HG03135 (cell line): ENCODE measurements at regions not wholly inside any gene's neighbourhood (a gene's known extent, or its start where the extent isn't known, plus 50 kb on each side); places are given as distances from the start of the nearest gene placed in this dataset.
"Not testable (repeated sequence)": the region's sequence is repeated elsewhere in the genome, so short reads cannot be mapped to it uniquely, and the experiment has no call there.

Experiments used
- ATAC-seq: cut with Tn5 transposase; IDR thresholded peaks from one replicate; pipeline ENCODE4 v1.9.1; 2021; ENCODE audit warnings: mild to moderate bottlenecking, moderate library complexity; ENCODE audit not compliant: unreplicated experiment

- no peak for ATAC-seq
These were observed 134.6 kb upstream of the BOD1L1 start for GRCh38 chr4:13762130-13762529.

DNA sequence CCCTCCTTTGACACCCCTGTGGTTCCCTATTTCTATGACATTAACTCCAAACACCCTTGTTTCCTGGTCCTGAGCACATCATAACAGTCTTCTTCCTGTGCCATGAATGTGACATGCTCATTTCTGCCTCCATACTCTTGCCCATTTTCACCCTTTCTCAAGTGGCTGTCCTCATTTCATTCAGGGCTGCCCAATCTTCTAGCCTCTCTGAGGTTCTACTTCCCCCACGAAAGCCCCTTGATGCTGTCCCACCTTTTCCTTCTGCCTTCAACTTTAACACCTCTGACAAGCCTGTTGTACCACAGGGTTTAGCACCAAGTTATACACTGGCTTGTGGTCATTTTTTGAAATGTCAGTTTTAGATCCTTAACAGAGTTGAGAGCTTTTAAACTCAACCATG is 136.2 kb upstream of the BOD1L1 start:
- ATAC-seq, result no peak

- ATAC-seq, result no peak
These were observed 138.0 kb upstream of the BOD1L1 start for GRCh38 chr4:13765539-13765938.

DNA sequence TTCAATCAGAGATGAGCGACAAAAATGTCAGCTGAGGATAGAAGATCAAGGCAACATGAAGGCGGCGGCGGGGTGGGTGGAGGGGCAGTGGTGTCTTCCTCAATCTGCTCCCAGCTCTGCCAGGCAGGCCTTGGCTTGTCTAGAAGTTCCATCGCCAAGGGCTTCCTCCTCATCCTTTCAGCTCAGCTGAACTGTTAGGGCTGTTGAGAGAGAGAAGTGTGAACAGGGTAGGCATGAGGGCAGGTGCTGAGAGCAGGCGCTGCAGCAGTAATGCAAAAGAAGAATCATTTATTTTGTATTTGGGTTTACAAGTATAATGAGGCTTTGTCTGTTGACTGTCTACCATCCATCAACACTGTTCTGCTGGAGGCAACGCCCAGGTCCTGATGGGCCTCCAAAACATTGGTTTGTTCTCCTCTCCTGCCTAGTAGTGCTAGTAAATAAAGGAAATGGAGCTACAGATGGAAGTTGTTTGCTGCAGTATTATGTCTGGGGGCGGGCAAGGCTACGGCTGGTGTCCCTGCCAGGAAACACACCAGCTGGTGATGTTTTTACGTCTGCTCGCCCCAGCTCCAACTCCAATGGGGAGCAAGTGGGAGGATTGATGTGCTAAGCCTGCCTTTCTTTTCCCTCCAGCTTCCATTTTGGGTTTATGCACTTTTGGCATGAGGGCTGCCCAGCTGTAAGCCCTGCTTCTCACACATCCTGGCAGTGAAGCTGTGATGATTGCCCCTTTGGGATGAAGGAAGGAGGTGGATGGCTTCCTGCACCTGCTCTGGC is 139.4 kb upstream of the BOD1L1 start:
- no peak for ATAC-seq

DNA sequence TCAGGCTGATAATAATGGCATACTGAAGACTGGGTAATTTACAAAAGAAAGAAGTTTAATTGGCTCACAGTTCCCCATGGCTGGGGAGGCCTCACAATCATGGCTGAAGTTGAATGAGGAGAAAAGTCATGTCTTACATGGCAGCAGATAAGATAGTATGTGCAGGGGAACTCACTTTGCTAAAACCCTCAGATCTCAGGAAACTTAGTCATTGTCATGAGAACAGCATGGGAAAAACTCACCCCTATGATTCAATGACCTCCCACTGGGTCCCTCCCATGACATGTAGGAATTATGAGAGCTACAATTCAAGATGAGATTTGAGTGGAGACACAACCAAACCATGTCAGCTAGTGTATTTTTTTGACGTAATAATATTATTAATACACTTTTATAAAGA is 149.8 kb upstream of the BOD1L1 start:
- ATAC-seq, result no peak

DNA sequence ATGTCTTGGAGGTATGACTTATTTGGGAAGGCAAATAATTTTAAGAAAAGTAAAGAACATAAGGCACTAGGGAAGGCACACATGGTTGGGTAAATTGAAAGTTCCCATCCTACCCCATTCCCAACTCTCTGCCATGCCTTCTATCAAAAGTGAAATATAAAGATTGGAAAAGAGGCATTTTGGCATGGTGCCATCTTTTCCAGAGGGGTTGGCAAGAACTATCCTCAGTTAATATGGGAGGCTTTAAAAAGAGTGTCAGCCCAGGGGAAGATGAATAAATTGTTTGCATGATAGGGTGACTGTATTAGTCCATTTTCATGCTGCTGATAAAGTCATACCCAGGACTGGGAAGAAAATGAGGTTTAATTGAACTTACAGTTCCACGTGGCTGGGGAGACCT is 150.8 kb upstream of the BOD1L1 start:
- ATAC-seq, result no peak

- no peak for ATAC-seq
These were observed 154.7 kb upstream of the BOD1L1 start for GRCh38 chr4:13782231-13782630.

- ATAC-seq, result no peak
These were observed 156.4 kb upstream of the BOD1L1 start for GRCh38 chr4:13783800-13784411.

- ATAC-seq, result no peak
These were observed 165.6 kb upstream of the BOD1L1 start for GRCh38 chr4:13793020-13793710.

- ATAC-seq, result no peak
These were observed 167.5 kb upstream of the BOD1L1 start for GRCh38 chr4:13794819-13795565.

- ATAC-seq, result no peak
These were observed 169.5 kb upstream of the BOD1L1 start for GRCh38 chr4:13797061-13797460.

DNA sequence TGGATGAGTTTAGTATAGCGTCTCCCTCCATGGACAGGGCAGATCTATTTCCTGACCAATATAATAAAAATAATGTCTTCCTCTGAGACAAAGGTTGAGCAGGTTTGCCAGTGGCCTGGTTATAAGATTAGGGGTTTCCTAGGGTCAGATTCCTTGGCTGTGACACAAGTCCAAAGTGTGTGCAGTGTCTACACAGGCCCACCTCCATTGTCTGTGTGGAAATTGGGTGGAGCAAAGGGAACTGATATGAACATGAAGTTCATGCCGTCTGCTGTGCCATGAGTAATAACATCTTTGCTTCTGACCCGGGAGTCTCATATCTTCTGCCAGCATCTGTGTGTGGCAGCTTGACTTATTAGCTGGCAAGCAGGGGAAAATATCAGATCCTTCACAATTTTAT is 187.7 kb upstream of the BOD1L1 start:
- ATAC-seq, result no peak

DNA sequence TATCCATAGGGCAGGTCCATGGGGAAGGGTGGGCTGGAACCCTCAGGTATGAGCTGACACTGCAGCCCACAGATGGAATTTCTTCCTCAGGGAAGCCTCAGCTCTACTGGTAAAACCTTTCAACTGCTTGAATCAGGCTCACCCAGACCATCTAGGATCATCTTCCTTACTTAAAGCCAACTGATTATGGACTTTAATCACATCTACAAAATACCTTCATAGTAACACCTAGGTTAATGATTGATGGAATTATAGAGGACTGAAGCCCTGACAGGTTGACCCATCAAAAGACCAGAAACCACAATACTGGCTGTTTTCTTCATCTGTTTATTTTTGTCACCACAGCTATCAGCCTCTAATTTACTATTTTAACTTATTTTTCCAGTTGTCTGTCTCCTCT is 188.9 kb upstream of the BOD1L1 start:
- ATAC-seq, result no peak

DNA sequence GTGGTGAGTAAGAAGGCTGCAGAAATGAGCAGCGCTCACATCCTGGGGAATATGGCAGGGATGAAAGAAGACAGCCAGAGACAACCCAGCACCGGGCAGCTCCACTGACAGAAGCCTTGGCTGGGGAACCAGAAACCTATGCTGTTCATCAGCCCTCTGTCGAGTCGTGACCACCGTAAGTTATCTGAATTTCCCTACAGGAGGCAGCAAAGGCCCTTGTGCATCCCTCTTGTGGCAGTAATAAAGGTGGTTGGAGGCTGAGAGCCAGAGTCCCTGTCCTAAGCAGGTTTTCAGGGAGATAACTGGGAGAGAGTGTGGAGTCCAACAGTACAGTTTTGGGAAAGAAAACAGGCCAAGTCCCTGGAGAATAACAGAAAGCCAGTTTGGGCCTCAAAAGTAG is 194.0 kb upstream of the BOD1L1 start:
- no peak for ATAC-seq

GRCh38 chr4:13825822-13826221 is 198.3 kb upstream of the BOD1L1 start:
- ATAC-seq, result not testable (repeated sequence)

DNA sequence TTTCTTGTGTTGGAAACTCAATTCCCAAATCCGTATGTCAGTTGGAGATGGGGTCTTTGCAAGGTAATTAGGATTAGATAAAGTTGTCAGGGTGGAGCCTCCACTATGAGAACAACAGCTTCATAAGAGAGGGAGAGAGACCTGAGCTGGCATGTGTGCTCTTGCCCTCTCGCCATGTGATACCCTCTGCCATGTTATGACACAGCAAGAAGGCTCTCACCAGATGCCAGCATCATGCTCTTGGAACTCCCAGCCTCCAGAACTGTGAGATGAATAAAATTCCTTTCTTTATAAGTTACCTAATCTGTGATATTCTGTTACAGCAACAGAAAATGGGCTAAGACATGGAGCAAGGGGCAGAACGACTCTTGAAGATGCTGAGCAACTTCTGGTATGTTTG is 201.9 kb upstream of the BOD1L1 start:
- ATAC-seq, result no peak

DNA sequence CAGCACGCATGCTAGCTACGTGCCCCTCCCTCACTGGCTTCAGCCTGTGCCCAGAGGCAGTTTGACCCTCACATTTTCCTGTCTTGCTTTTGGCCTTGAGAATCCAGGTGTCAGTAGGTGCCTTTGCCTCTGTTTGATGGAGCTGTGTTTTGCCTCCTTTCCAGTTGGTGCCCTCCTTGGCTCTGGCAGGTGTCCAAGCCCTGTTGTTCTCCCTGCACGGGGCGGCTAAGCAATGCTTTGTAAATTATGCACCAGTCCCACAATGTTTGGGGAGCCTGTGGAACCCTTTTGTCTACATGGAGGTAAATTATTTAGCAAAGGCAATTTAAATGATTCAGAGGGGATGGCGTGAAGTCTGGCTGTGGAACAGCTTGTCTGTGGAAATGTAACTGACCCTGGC is 202.9 kb upstream of the BOD1L1 start:
- no peak for ATAC-seq

DNA sequence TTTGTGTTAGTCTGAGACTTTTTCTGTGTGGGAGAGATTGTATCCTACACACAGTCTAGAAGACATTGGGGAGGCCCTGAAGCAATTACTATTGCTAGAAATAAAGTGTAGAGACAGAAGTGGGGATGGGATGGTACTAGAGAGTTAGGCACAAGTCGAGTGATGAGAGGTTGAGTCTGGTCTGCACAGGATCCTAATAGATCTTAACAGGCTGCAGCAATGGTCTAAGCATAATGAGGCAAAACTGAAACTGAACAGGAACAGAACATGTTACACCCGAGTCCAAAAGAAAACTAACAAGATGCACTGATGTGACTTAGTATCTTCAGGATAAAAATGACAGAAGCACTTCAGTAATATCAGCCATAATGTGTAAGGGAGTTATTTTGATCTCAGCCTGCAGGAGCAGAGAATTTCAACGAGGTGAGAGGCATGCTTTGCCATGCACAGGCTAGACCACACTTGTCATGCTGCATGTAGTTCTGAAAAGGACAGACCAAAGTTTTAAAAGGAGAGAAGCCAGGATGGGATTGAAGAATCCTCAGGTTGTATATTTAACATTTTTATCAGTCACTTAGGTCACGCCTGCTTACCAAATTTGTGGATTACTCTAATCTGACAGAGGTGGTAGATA is 205.8 kb upstream of the BOD1L1 start:
- ATAC-seq, result no peak

DNA sequence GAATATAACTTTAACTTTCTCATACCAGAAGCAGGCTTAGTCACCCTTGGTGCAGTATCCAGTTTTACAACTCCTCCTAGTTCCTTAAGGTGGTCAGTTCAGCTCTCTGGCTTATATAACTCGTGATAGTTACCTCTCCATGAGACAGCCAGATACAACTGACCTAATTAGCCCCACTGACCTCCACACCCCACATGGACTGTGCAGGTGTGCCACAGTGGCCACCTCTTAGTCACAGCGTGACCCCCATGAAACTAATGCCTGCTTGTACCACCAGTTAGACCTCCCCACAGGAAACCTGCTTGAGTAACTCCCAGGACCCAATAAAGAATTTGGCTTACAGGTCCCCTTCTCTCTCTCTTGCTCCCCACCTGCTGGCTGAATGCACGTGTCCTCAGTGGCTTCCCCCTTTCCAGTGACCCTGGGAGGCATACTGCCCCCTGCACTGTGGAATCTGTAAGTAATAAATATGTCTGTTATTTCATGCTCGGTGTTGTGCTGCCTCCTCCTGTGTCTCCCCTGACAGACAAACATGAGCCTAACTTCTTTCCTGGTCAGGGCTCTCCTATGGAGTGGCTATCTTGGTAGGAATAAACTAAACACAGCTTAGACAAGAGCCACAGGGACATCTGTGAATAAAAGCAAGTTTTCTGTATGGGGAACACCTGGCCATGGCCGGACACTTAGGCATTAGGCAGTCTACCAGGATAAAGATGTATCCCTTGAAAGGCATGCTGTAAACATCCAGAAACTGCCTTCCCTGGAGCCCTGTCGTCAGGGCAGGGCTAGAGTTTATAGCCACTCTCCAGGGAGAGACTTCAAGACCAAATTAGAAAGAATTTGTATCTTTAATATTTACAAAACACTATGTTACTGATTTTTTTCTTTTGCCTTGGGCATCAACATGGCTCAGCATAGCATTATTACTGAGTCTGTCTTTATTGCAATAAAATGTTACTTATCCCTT is 209.7 kb upstream of the BOD1L1 start:
- no peak for ATAC-seq
